IPS DF 6.9 (cell line): ENCODE measurements at regions not wholly inside any gene's neighbourhood (a gene's known extent, or its start where the extent isn't known, plus 50 kb on each side); places are given as distances from the start of the nearest gene placed in this dataset.

Experiments used
- DNase-seq: peaks from one replicate; pipeline ENCODE4 v3.0.0-alpha.2; 2013; ENCODE audit warnings: low read depth, low spot score
- H3K27ac ChIP-seq: one replicate; pipeline ENCODE4 v1.5.1; 2013; ENCODE audit warnings: low read length, control low read depth
- H3K27me3 ChIP-seq: 2 replicates; pipeline ENCODE4 v1.6.1; 2013; ENCODE audit warnings: mild to moderate bottlenecking, low read length; ENCODE audit not compliant: control insufficient read depth, insufficient read depth
- H3K36me3 ChIP-seq: 2 replicates; pipeline ENCODE4 v1.6.1; 2013; ENCODE audit warnings: low read length; ENCODE audit not compliant: control insufficient read depth, insufficient read depth
- H3K4me1 ChIP-seq: 2 replicates; pipeline ENCODE4 v1.6.1; 2013; ENCODE audit warnings: low read length; ENCODE audit not compliant: control insufficient read depth, insufficient read depth
- H3K4me3 ChIP-seq: 2 replicates; pipeline ENCODE4 v1.5.1; 2013; ENCODE audit warnings: mild to moderate bottlenecking, low read length
- H3K9me3 ChIP-seq: 2 replicates; pipeline ENCODE4 v1.6.1; 2013; ENCODE audit warnings: low read length, inconsistent platforms; ENCODE audit not compliant: control insufficient read depth, insufficient read depth
- WGBS: extraction: QIAGEN DNeasy Blood & Tissue Kit; methylation state at CpG from one replicate; pipeline ENCODE4 v1.1.7; 2013; ENCODE audit warnings: mixed read lengths, missing lambda C conversion rate; ENCODE audit not compliant: insufficient read length, insufficient coverage; 5-methylcytosine and 5-hydroxymethylcytosine counted together

- no peak for DNase-seq
- Histone ChIP-seq H3K27me3 (no peaks in the 10 kb centered on the region), H3K27ac (no peak overlapping the region), H3K4me1 (no peaks in the 10 kb centered on the region), H3K4me3 (no peak overlapping the region), H3K36me3 (no peaks in the 10 kb centered on the region), H3K9me3 (no peaks in the 10 kb centered on the region)
- WGBS: no CpG with 5 or more reads among the region's 2 CpGs
Measured at GRCh38 chr13:68872338-68872737, 1235.3 kb upstream of the ATXN8OS start.

- Histone ChIP-seq H3K36me3 (no peaks in the 10 kb centered on the region), H3K27ac (no peak overlapping the region), H3K4me1 (no peaks in the 10 kb centered on the region), H3K9me3 (no peaks in the 10 kb centered on the region), H3K4me3 (no peak overlapping the region), H3K27me3 (no peaks in the 10 kb centered on the region)
- DNase-seq: no peak
- no CpG with 5 or more reads among the region's 1 CpG for WGBS
Measured at GRCh38 chr13:68851026-68851425, 1256.6 kb upstream of the ATXN8OS start.

DNA sequence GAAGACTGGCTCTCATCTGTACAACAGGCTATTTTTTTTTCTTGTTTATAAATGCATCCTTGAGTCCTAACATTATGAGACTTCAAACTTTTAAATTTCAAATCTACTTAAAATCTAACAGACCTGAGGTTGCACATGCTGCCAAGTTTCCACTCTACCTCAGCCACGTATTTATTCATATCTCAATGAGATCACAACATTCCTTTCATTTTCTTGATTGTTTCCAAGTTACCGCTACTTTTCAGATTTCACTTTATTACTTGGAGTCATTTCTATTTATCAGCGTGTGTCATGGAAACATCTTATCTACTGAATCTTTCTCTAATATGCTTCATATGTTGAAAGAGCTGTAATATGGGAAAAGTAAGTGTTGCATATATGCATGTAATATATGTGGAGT lies 1257.5 kb upstream of the ATXN8OS start:
- Histone ChIP-seq H3K9me3 (no peaks in the 10 kb centered on the region), H3K27ac (no peak overlapping the region), H3K4me1 (no peaks in the 10 kb centered on the region), H3K27me3 (no peaks in the 10 kb centered on the region), H3K4me3 (no peak overlapping the region), H3K36me3 (no peaks in the 10 kb centered on the region)
- WGBS: no CpG with 5 or more reads among the region's 3 CpGs
- DNase-seq: no peak

DNA sequence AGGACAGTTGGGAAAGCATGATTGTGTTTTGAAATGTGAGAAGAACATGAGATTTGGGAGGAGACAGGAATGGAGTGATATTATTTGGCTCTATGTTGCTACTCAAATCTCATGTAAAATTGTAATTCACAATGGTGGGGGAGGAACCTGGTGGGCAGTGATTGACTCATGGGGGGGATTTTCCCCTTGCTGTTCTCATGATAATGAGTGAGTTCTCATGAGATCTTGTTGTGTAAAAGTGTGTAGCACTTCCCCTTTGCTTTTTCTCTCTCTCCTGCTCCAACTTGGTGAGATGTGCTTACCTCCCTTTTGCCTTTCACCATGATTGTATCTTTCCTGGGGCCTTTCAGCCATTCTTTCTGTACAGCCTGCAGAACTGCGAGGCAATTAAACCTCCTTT lies 1261.0 kb upstream of the ATXN8OS start:
- no peak overlapping the region for H3K27ac ChIP-seq
- H3K27me3 ChIP-seq: no peaks in the 10 kb centered on the region
- WGBS: no CpG with 5 or more reads among the region's 1 CpG
- no peak for DNase-seq
- no peaks in the 10 kb centered on the region for H3K4me1 ChIP-seq
- H3K9me3 ChIP-seq: no peaks in the 10 kb centered on the region
- no peak overlapping the region for H3K4me3 ChIP-seq
- H3K36me3 ChIP-seq: no peaks in the 10 kb centered on the region

GRCh38 chr13:68834375-68834774 lies 1273.3 kb upstream of the ATXN8OS start:
- no peaks in the 10 kb centered on the region for H3K36me3 ChIP-seq

DNA sequence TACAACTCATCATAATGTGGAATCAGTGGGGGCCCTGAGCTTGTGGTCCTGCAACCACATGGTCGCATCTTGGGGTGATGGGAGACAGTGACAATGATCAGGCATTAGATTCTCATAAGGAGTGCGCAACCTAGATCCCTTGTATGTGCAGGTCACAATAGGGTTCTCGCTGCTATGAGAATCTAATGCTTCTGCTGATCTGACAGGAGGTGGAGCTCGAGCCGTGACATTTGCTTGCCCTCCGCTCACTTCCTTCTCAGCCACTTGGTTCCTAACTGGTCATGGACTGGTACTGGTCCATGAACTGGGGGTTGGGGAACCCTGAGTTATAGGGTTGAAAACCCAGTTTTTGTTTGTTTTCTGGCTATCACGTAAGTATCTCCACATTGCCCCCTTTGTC lies 1290.9 kb upstream of the ATXN8OS start:
- H3K4me3 ChIP-seq: no peak overlapping the region
- no CpG with 5 or more reads among the region's 7 CpGs for WGBS
- H3K9me3 ChIP-seq: no peaks in the 10 kb centered on the region
- no peaks in the 10 kb centered on the region for H3K27me3 ChIP-seq
- no peak overlapping the region for H3K27ac ChIP-seq
- DNase-seq: no peak
- H3K36me3 ChIP-seq: no peaks in the 10 kb centered on the region
- H3K4me1 ChIP-seq: no peaks in the 10 kb centered on the region

More at GRCh38 chr13:68834375-68834774, 1273.3 kb upstream of the ATXN8OS start:
- Histone ChIP-seq H3K9me3 (no peaks in the 10 kb centered on the region), H3K4me1 (no peaks in the 10 kb centered on the region), H3K27ac (no peak overlapping the region), H3K4me3 (no peak overlapping the region), H3K27me3 (no peaks in the 10 kb centered on the region)
- no peak for DNase-seq

DNA sequence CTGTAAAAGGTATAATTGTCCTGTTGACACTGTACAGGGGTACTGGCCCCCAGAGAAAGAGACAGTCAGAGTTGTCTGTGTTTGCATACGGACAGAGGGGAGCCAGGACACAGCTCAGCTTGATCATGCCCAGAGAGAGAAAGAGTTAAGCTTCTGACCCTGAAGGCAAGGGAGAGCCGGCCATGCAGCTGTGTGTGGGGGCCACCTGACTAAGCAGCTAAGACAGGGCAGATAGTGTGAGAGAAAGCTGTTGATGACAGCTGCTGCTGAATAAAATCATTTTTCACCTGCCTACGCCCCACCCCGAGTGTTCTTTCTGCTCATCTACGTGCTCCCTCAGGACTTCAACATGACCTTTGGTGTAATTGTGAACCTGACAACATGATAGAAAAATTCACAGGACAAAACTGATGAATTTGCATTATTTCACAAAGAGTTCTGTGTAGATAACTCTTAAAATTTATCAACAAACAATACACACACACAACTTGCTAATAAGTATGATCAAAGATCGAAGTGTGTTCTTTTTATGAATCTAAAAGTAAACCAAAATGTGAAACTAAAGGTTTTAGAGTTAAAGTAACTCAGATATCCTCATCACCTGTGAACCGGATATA lies 1294.3 kb upstream of the ATXN8OS start:
- WGBS: no CpG with 5 or more reads among the region's 7 CpGs
- Histone ChIP-seq H3K4me3 (no peak overlapping the region), H3K36me3 (no peaks in the 10 kb centered on the region), H3K27ac (no peak overlapping the region), H3K27me3 (no peaks in the 10 kb centered on the region), H3K9me3 (no peaks in the 10 kb centered on the region), H3K4me1 (no peaks in the 10 kb centered on the region)
- no peak for DNase-seq

DNA sequence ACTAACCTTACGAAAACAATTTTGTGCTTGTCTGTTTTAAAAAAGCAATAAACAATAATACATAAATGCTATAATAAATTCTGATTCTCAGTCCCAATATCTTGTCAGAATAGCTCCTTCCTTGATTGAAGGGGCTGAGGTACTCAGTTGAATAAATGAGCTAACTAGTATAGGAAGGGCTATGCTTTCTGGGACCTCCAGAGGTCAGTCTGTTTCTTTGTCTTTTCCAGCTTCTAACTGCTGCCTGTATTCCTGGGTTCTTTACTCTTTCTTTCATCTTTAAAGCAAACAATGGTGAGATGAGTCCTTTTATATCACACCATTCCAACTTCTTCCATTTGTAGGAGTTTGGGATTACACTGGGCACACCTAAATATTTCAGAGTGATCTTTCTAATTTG lies 1297.0 kb upstream of the ATXN8OS start:
- no peaks in the 10 kb centered on the region for H3K27me3 ChIP-seq
- WGBS: no CpG with 5 or more reads among the region's 1 CpG
- no peak overlapping the region for H3K27ac ChIP-seq
- no peak for DNase-seq
- H3K4me1 ChIP-seq: no peaks in the 10 kb centered on the region
- no peak overlapping the region for H3K4me3 ChIP-seq
- no peaks in the 10 kb centered on the region for H3K9me3 ChIP-seq
- no peaks in the 10 kb centered on the region for H3K36me3 ChIP-seq

DNA sequence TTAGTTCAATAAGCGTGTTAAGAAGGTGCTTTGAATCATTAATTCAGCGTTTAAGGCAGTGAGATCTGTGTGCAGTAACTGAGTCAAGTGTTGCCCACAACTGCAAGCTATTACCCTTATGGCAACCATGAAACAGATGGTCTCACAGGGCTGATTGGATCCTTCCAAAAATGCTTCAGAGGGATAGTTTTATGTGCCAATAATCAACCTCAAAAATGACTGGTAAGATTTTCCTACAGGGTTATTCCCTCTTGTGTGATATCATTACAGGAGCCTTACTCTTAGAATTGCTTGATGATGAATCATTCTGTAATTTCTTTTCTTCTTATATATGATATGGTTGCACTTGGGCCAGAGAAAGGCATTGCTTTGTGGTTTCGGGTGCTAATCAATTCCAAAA lies 1299.2 kb upstream of the ATXN8OS start:
- no peaks in the 10 kb centered on the region for H3K36me3 ChIP-seq
- no CpG with 5 or more reads among the region's 3 CpGs for WGBS
- H3K4me1 ChIP-seq: no peaks in the 10 kb centered on the region
- no peaks in the 10 kb centered on the region for H3K27me3 ChIP-seq
- H3K4me3 ChIP-seq: no peak overlapping the region
- no peak for DNase-seq
- H3K27ac ChIP-seq: no peak overlapping the region
- no peaks in the 10 kb centered on the region for H3K9me3 ChIP-seq

- no peak overlapping the region for H3K27ac ChIP-seq
- no peak overlapping the region for H3K4me3 ChIP-seq
- no peaks in the 10 kb centered on the region for H3K27me3 ChIP-seq
- no peaks in the 10 kb centered on the region for H3K9me3 ChIP-seq
- no peaks in the 10 kb centered on the region for H3K4me1 ChIP-seq
- no CpG with 5 or more reads among the region's 2 CpGs for WGBS
- no peak for DNase-seq
- no peaks in the 10 kb centered on the region for H3K36me3 ChIP-seq
Measured at GRCh38 chr13:68806125-68806524, 1301.5 kb upstream of the ATXN8OS start.

GRCh38 chr13:68784275-68784674 lies 1323.4 kb upstream of the ATXN8OS start:
- no peak for DNase-seq
- Histone ChIP-seq H3K9me3 (no peaks in the 10 kb centered on the region), H3K4me1 (no peaks in the 10 kb centered on the region), H3K27me3 (no peaks in the 10 kb centered on the region), H3K36me3 (no peaks in the 10 kb centered on the region), H3K4me3 (no peak overlapping the region), H3K27ac (no peak overlapping the region)
